ENCODE measurements at regions not wholly inside any gene's neighbourhood (a gene's known extent, or its start where the extent isn't known, plus 50 kb on each side); places are given as distances from the start of the nearest gene placed in this dataset.

DNA sequence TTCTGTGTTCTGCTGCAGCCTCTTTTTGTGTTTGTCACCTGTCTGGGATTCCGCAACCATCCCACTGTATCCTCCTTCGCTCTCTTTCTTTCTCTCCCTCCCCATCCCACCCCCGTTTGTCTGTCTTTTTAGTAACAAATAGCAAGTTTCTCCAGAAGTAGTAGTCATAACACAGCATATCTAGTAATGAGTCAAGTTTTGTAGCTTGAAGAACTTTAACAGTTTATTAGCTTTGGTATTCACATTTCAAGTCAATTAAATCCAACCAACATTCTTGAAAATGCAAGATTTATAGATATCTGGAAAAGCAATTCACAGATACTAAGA lies 154.1 kb upstream of the MTPN start:
- H3K4me2 ChIP-seq (ENCODE audit: low read depth, low read length, poor library complexity, severe bottlenecking) = no peak overlapping the region
- TF ChIP-seq, protein P1, sequence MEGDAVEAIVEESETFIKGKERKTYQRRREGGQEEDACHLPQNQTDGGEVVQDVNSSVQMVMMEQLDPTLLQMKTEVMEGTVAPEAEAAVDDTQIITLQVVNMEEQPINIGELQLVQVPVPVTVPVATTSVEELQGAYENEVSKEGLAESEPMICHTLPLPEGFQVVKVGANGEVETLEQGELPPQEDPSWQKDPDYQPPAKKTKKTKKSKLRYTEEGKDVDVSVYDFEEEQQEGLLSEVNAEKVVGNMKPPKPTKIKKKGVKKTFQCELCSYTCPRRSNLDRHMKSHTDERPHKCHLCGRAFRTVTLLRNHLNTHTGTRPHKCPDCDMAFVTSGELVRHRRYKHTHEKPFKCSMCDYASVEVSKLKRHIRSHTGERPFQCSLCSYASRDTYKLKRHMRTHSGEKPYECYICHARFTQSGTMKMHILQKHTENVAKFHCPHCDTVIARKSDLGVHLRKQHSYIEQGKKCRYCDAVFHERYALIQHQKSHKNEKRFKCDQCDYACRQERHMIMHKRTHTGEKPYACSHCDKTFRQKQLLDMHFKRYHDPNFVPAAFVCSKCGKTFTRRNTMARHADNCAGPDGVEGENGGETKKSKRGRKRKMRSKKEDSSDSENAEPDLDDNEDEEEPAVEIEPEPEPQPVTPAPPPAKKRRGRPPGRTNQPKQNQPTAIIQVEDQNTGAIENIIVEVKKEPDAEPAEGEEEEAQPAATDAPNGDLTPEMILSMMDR (IDR thresholded peaks at IDR 0.05; ENCODE audit: insufficient read depth, low read length, poor library complexity, severe bottlenecking) = no peak
- no peak for TF ChIP-seq EZH2phosphoT487 (conservative IDR thresholded peaks at IDR 0.05; ENCODE audit: low read length)
- no peak overlapping the region for H3K4me3 ChIP-seq (ENCODE audit: insufficient read depth, low read length, poor library complexity, severe bottlenecking)

DNA sequence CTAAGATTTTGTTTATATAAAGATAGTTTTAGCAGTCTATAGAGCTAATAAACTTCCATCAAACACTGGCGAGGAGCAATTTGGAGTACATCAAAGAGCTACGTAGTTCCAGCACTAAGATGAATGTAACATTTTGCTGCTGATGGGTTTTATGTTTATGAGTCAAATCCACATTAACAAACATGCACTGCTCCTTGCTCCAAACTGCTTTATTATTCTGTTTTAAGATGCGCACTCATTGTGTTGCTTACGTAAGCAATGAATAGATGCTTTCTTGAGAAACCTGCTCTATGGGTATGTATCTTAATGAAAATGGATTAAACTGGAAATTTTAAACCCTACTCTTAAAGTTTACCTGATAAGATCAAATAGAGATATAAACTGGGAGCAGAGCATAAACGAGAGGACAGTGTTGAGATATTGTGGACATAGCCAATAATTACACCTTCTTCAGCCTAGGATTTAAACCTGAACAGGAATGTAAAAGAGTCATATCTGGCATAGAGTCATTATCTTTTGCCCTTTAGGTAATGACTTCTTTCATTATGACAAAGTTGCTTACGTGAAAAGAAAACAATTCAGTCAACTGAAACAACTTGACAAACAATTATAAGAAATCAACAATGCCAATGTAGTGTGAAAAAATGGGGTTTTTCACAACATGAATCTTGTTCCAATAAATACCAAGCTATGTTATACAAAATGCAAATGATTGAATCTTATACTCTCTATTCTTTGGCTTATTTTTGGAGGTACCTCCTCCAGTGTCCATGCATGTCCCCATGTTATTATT lies 153.5 kb upstream of the MTPN start:
- Histone ChIP-seq H3K9me3 (ENCODE audit: insufficient read depth, low read length) (no peaks in the 10 kb centered on the region), H3K4me2 (ENCODE audit: low read depth, low read length, poor library complexity, severe bottlenecking) (no peak overlapping the region), H3F3A (ENCODE audit: insufficient read depth) (no peaks in the 10 kb centered on the region), H3K79me2 (ENCODE audit: insufficient read depth, low read length) (no peaks in the 10 kb centered on the region), H3K9me2 (replicated peaks; ENCODE audit: insufficient read depth, low read length) (no peaks in the 10 kb centered on the region), H3K27ac (ENCODE audit: low read depth, low read length) (no peak overlapping the region), H3K9ac (ENCODE audit: low read length) (no peak overlapping the region), H3K4me3 (ENCODE audit: insufficient read depth, low read length, poor library complexity, severe bottlenecking) (no peak overlapping the region), H4K20me1 (ENCODE audit: low read depth, low read length) (no peaks in the 10 kb centered on the region), H3K36me3 (ENCODE audit: low read length) (no peaks in the 10 kb centered on the region), H3K27me3 (ENCODE audit: low read length) (no peaks in the 10 kb centered on the region), H2AFZ (ENCODE audit: low read depth, low read length, severe bottlenecking) (no peak overlapping the region)
- TF ChIP-seq, protein P1 (IDR thresholded peaks at IDR 0.05; ENCODE audit: insufficient read depth, low read length, poor library complexity, severe bottlenecking) = no peak
- TF ChIP-seq EZH2phosphoT487 (conservative IDR thresholded peaks at IDR 0.05; ENCODE audit: low read length) = no peak

More for the DNA sequence above, 154.1 kb upstream of the MTPN start:
- Histone ChIP-seq H4K20me1 (ENCODE audit: low read depth, low read length) (no peaks in the 10 kb centered on the region), H3K36me3 (ENCODE audit: low read length) (no peaks in the 10 kb centered on the region), H3K9me2 (replicated peaks; ENCODE audit: insufficient read depth, low read length) (no peaks in the 10 kb centered on the region), H3K27me3 (ENCODE audit: low read length) (no peaks in the 10 kb centered on the region), H3F3A (ENCODE audit: insufficient read depth) (no peaks in the 10 kb centered on the region), H3K9me3 (ENCODE audit: insufficient read depth, low read length) (no peaks in the 10 kb centered on the region), H2AFZ (ENCODE audit: low read depth, low read length, severe bottlenecking) (no peak overlapping the region), H3K27ac (ENCODE audit: low read depth, low read length) (no peak overlapping the region), H3K79me2 (ENCODE audit: insufficient read depth, low read length) (no peaks in the 10 kb centered on the region), H3K9ac (ENCODE audit: low read length) (no peak overlapping the region)

DNA sequence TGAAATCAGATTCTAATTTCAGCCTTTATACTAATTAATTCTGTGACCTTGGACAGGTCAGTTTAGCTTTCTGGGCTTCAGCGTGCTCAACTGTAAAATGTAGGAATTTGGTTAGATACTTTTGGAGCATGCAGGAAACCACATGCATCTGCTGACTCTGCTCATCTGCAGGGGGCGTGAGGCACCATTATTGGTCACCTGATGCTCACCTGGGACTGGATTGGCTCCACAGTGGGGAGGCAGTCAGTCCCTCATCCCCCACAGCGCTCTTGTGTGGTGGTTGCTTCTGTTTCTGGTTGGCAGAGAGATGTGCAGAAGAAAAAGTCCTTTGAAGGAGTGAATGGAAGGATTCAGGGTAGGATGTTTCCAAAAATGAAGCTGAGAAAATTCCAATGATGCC lies 150.9 kb upstream of the MTPN start:
- no peaks in the 10 kb centered on the region for H3K27me3 ChIP-seq (ENCODE audit: low read length)
- H3K27ac ChIP-seq (ENCODE audit: low read depth, low read length) = no peak overlapping the region
- no peak overlapping the region for H3K4me2 ChIP-seq (ENCODE audit: low read depth, low read length, poor library complexity, severe bottlenecking)
- TF ChIP-seq EZH2phosphoT487 (conservative IDR thresholded peaks at IDR 0.05; ENCODE audit: low read length) = no peak
- TF ChIP-seq, protein P1 (IDR thresholded peaks at IDR 0.05; ENCODE audit: insufficient read depth, low read length, poor library complexity, severe bottlenecking) = no peak
- no peak overlapping the region for H3K9ac ChIP-seq (ENCODE audit: low read length)
- H3K9me2 ChIP-seq (replicated peaks; ENCODE audit: insufficient read depth, low read length) = no peaks in the 10 kb centered on the region
- H3K36me3 ChIP-seq (ENCODE audit: low read length) = no peaks in the 10 kb centered on the region
- no peaks in the 10 kb centered on the region for H3F3A ChIP-seq (ENCODE audit: insufficient read depth)
- H3K79me2 ChIP-seq (ENCODE audit: insufficient read depth, low read length) = no peaks in the 10 kb centered on the region
- no peaks in the 10 kb centered on the region for H3K9me3 ChIP-seq (ENCODE audit: insufficient read depth, low read length)
- no peak overlapping the region for H3K4me3 ChIP-seq (ENCODE audit: insufficient read depth, low read length, poor library complexity, severe bottlenecking)
- no peak overlapping the region for H2AFZ ChIP-seq (ENCODE audit: low read depth, low read length, severe bottlenecking)
- H4K20me1 ChIP-seq (ENCODE audit: low read depth, low read length) = no peaks in the 10 kb centered on the region
